ENCODE measurements at regions not wholly inside any gene's neighbourhood (a gene's known extent, or its start where the extent isn't known, plus 50 kb on each side); places are given as distances from the start of the nearest gene placed in this dataset.

- H3K27me3 ChIP-seq (ENCODE audit: insufficient read depth, low read length), result no peaks in the 10 kb centered on the region
- no peaks in the 10 kb centered on the region for H4K20me1 ChIP-seq (ENCODE audit: insufficient read depth)
- no peak overlapping the region for H3K4me2 ChIP-seq (ENCODE audit: low read length)
- intact Hi-C loops (cut with micrococcal nuclease), result no loop called here
- no peaks in the 10 kb centered on the region for H3K36me3 ChIP-seq (ENCODE audit: control insufficient read depth in 1 of 2, insufficient read depth in 2 of 2, low read length in 2 of 2)
- no peak for TF ChIP-seq EZH2phosphoT487 (IDR thresholded peaks at IDR 0.05; ENCODE audit: borderline replicate concordance)
- no peak for TF ChIP-seq FOSL1 (IDR thresholded peaks at IDR 0.05; ENCODE audit: low read depth)
- no peak overlapping the region for H3K27ac ChIP-seq (ENCODE audit: low read depth, low read length)
- RAD21 ChIA-PET (ENCODE audit: low non-redundant PET in 1 of 2, low total read pairs in 2 of 2, uncharacterized antibody in 2 of 2, unreplicated experiment in 2 of 2), result no interaction called here
- H3K4me1 ChIP-seq (ENCODE audit: control insufficient read depth in 1 of 2, insufficient read depth in 2 of 2, low read length in 2 of 2), result no peaks in the 10 kb centered on the region; a peak in 1 of 4 replicates
- no peak for ATAC-seq
- H3K9me3 ChIP-seq (ENCODE audit: control insufficient read depth in 1 of 2, insufficient read depth in 1 of 2, low read depth in 1 of 2, low read length in 2 of 2), result no peaks in the 10 kb centered on the region
- no peak overlapping the region for H3K4me3 ChIP-seq (replicated peaks in 1 of 2; ENCODE audit: low read depth in 1 of 2, low read length in 2 of 2)
- POLR2A ChIA-PET, result no interaction called here
- H2AFZ ChIP-seq (ENCODE audit: low read depth, low read length, poor library complexity, severe bottlenecking), result no peak overlapping the region
- H3K9ac ChIP-seq (ENCODE audit: low read length), result no peak overlapping the region
- DNase-seq (ENCODE audit: low read depth, low spot score), result no peak
- H3K79me2 ChIP-seq (ENCODE audit: insufficient read depth, low read length), result no peaks in the 10 kb centered on the region
- CTCF ChIA-PET, result no interaction called here
- no peaks in the 10 kb centered on the region for H3K9me2 ChIP-seq (ENCODE audit: insufficient read depth)
- BruUV-seq (replicated peaks), result no TSS peak
Measured at GRCh38 chrX:134737721-134738369, 59.2 kb downstream of the PABIR2 start.

DNA sequence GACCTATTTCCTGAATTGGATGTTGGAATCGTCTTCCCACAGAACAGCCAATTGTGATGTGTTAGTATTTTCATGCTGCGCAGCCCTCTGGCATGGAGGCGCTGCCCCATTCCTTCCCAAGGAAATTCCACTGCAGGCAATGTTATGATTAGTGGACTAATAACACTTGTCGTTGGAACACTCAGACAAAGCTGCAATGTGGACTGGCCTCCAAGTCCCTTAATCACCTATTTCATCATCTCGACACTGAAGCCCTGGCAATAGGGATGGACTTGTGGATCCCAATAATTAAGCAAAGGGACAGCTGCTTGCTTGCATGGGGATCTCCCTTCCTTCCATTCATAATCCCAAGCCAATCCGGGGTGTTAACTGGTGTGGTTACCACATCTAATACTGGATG is 59.9 kb downstream of the PABIR2 start:
- no peaks in the 10 kb centered on the region for H3K9me2 ChIP-seq (ENCODE audit: insufficient read depth)
- H3K27me3 ChIP-seq (ENCODE audit: insufficient read depth, low read length), result no peaks in the 10 kb centered on the region
- ATAC-seq, result no peak
- intact Hi-C loops (cut with micrococcal nuclease), result no loop called here
- ChIA-PET CTCF (no interaction called here), RAD21 (ENCODE audit: low non-redundant PET in 1 of 2, low total read pairs in 2 of 2, uncharacterized antibody in 2 of 2, unreplicated experiment in 2 of 2) (no interaction called here), POLR2A (no interaction called here)
- no peaks in the 10 kb centered on the region for H4K20me1 ChIP-seq (ENCODE audit: insufficient read depth)
- DNase-seq (ENCODE audit: low read depth, low spot score), result no peak
- no peak overlapping the region for H3K4me2 ChIP-seq (ENCODE audit: low read length)
- no peaks in the 10 kb centered on the region for H3K79me2 ChIP-seq (ENCODE audit: insufficient read depth, low read length)
- H3K27ac ChIP-seq (ENCODE audit: low read depth, low read length), result no peak overlapping the region
- H3K9ac ChIP-seq (ENCODE audit: low read length), result no peak overlapping the region
- no peaks in the 10 kb centered on the region for H3K9me3 ChIP-seq (ENCODE audit: control insufficient read depth in 1 of 2, insufficient read depth in 1 of 2, low read depth in 1 of 2, low read length in 2 of 2)
- no peaks in the 10 kb centered on the region; a peak in 1 of 4 replicates for H3K4me1 ChIP-seq (ENCODE audit: control insufficient read depth in 1 of 2, insufficient read depth in 2 of 2, low read length in 2 of 2)
- H3K4me3 ChIP-seq (replicated peaks in 1 of 2; ENCODE audit: low read depth in 1 of 2, low read length in 2 of 2), result no peak overlapping the region
- no TSS peak for BruUV-seq (replicated peaks)
- H3K36me3 ChIP-seq (ENCODE audit: control insufficient read depth in 1 of 2, insufficient read depth in 2 of 2, low read length in 2 of 2), result no peaks in the 10 kb centered on the region
- H2AFZ ChIP-seq (ENCODE audit: low read depth, low read length, poor library complexity, severe bottlenecking), result no peak overlapping the region
- TF ChIP-seq MAX (IDR thresholded peaks at IDR 0.05), result no peak
- TF ChIP-seq, protein P1, sequence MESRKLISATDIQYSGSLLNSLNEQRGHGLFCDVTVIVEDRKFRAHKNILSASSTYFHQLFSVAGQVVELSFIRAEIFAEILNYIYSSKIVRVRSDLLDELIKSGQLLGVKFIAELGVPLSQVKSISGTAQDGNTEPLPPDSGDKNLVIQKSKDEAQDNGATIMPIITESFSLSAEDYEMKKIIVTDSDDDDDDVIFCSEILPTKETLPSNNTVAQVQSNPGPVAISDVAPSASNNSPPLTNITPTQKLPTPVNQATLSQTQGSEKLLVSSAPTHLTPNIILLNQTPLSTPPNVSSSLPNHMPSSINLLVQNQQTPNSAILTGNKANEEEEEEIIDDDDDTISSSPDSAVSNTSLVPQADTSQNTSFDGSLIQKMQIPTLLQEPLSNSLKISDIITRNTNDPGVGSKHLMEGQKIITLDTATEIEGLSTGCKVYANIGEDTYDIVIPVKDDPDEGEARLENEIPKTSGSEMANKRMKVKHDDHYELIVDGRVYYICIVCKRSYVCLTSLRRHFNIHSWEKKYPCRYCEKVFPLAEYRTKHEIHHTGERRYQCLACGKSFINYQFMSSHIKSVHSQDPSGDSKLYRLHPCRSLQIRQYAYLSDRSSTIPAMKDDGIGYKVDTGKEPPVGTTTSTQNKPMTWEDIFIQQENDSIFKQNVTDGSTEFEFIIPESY (IDR thresholded peaks at IDR 0.05; ENCODE audit: extremely low read depth, insufficient replicate concordance, low read length), result no peak
- TF ChIP-seq REST (IDR thresholded peaks at IDR 0.05; ENCODE audit: low read depth), result no peak
- no peak for TF ChIP-seq ATF3 (IDR thresholded peaks at IDR 0.05)
- no peak for TF ChIP-seq EGR1 (IDR thresholded peaks at IDR 0.05; ENCODE audit: low read depth)
- no peak for TF ChIP-seq CEBPB (IDR thresholded peaks at IDR 0.05; ENCODE audit: low read depth)
- TF ChIP-seq SRF (IDR thresholded peaks at IDR 0.05; ENCODE audit: low read depth), result no peak
- no peak for TF ChIP-seq EZH2phosphoT487 (IDR thresholded peaks at IDR 0.05; ENCODE audit: borderline replicate concordance)
- TF ChIP-seq YY1 (IDR thresholded peaks at IDR 0.05; ENCODE audit: extremely low read depth, insufficient replicate concordance, low read depth, low read length), result no peak
- no peak for TF ChIP-seq TCF7L2 (IDR thresholded peaks at IDR 0.05; ENCODE audit: borderline replicate concordance, extremely low read depth, insufficient read depth, insufficient read length)
- no peak for TF ChIP-seq EZH2 (IDR thresholded peaks at IDR 0.05)
- TF ChIP-seq JUND (IDR thresholded peaks at IDR 0.05), result no peak
- TF ChIP-seq ELF1 (IDR thresholded peaks at IDR 0.05; ENCODE audit: borderline replicate concordance, low read depth), result no peak
- TF ChIP-seq CBX3 (IDR thresholded peaks at IDR 0.05; ENCODE audit: low read depth), result no peak
- TF ChIP-seq SIN3A (IDR thresholded peaks at IDR 0.05; ENCODE audit: low read depth), result no peak
